Endometrium (tissue), 2 donors: ENCODE measurements at regions not wholly inside any gene's neighbourhood (a gene's known extent, or its start where the extent isn't known, plus 50 kb on each side); places are given as distances from the start of the nearest gene placed in this dataset.
A peak's percentile ranks its signal among the peaks of the same experiment; 100 is the strongest.
"Not testable (repeated sequence)": the region's sequence is repeated elsewhere in the genome, so short reads cannot be mapped to it uniquely, and the experiment has no call there.

ENCODE experiments used
- FAIRE-seq: peaks from 2 replicates; lab custom pipeline; 2012; peaks lifted over from hg19 to GRCh38; lab: Jason Lieb, UNC
- donor health status: control.
- donor health status: control.

DNA sequence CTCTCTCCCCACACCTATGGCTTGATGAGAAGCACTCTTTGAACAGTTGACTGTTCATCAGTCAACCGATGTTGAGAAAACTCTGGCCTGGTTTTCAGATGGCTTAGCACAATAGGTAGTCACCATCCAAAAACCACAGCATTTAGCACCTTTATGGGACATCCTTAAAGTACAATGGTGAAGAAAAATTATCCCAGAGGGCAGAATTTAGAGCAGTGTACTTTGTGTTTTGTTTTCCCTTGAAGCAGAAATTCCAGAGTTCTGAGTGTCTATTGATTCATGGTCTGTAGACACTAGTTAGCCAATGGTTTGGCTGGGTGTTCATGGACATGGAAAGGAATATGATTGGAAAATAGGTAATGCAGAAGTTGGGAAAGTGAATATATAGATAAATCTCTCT lies 487.0 kb downstream of the PDHA2 start:
- FAIRE-seq = no peak

DNA sequence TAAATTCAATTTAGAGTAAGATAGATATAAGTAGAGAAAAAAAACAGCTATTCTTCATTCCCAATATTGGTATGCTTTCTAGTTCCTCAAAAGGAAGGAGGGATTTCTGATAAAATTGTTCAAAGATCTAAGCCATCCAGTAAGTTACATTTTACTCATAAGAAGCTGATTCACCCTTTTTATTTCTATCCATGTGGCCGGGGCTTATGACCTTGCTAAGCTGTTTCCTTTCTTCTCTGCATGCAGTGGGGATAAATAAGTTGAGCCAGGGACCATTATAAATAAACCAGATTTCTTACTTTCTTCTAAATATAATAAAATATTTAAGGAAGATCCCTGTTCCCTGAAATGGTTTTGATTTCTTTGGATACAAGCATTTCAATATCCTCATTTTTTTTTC lies 502.3 kb downstream of the PDHA2 start:
- FAIRE-seq = no peak

DNA sequence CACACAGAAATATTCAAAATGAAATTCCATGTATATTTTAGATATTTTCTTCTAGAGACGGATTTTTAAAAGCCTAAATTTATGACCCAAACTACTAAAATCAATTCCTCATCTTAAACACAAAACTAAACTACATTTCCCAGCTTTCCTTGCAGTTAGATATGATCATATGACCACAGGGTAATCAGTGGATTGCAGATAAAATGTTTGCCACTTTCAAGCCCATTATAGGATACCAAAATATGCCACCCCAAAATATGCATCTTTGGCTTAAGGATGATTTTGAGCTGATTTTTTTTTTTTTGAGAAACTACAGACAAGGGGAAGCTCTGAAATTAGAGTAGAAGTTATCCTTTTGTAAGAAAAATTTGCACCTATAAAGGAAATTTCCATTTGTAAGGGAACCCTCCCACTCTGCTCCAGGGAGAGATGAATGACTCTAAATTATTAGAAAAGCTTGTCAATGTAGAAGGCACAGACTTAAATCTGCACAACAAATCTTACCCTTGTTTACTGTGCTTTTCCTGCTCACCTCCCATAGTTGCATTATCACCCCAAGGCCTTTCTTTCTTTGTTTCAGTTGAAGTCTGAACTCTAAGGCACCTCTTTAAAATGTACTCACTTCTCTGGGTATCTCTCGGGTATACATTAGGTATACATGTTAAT lies 503.0 kb downstream of the PDHA2 start:
- no peak for FAIRE-seq

DNA sequence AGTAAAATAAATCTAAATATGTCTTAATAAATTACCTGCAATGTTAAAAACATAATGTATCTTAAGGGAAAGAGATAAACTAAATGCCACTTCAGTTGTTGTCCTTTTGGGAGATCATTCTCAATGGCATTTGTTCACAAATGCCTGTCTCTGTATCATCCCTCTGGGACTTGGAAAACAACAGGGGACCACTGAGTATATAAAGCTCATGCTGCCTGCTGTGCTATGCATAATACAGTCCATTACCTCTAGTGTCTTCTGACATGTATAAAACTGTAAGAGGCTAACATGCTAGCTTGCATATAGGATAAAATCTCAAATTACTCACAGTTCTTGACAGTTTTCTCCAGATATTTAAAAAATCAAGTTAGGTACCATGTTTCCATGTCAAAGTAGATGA lies 503.9 kb downstream of the PDHA2 start:
- no peak for FAIRE-seq

DNA sequence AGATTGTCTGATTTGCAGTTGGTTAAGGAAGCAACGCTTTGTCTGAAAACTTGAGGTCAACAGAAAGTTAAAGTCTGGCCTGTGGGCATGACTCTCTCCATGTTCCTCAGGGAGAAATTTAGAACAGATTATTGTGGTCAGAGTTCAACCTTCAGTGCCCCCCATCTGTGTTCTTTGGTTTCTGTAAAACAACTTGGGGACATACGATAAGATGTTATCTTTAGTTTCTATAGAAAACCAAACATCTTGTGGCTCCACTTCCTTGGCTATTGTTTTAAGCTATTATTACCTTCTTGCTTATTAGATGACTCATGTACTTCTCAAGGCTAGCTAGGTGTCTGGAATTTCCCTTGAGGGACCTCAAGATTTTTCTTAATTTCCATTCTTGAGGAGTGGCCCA lies 507.7 kb downstream of the PDHA2 start:
- FAIRE-seq = no peak

DNA sequence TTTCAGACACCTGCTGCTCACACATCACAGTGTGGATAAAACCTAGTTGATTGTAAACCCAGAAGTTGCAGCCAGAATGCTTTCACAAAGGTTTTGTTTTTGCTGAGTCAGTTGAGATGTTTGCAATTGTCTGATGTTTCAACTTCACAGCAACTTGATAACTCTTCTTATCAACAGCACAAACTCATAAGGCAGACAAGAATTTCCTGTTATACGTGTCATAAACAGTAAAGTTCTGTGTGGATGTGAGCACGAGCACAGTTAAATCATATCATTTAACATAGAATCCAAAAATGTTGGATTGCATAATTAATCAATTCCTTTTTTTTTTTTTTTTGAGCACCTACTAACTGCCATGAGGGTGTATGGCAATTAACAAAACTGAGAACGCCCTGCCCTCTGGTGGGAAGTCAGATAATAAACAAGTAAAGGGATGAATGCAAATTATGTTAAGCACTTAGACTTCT lies 512.2 kb downstream of the PDHA2 start:
- FAIRE-seq = no peak

DNA sequence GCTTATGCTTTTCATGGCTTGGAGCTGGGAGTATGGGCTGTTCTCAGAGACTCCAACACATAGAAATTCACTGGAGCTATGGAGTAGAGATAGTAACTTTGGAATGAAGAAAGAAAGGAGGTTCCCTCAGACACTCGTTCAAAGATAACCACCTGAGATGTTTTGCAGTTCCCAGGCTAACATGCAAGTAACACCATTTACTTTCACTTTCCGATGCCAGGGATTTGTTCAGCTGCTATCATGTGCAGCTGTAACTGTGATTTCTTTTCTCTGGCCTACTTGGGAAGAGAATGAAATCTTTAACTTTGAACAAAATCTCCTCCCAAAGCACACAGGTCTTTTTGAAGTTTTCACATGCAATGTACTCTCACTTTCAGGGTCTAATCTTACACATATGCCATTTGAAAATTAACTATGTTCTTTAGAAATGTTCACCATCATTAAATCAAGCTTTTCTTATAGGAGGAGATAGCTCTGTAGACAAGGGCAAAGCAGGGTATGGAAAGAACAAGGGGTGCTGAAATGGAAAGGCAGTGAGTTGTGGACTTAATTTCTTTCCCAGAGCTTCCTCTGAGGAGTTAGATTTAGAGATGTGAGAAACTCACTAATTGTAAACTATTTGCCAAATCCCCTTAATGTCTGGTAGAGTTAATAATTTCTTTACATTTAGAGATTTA lies 514.3 kb downstream of the PDHA2 start:
- no peak for FAIRE-seq

DNA sequence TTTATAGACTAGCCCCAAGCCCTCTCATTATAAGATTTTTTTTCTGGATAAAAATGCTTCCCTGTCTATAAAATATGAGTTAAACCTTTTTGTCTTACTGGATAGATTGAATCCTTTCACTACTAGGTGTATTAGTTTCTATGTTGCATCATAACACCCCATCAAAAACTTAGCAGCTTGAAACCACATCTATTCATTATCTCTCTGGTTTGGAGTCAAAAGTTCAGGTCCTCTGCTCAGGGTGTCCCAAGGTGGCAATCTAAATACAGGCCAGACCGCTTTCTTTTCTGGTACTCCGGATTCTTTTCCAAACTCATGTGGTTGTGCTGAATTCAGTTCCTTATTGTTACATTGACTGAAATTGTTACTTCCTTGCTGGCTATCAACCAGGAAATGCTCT lies 515.5 kb downstream of the PDHA2 start:
- FAIRE-seq = no peak

DNA sequence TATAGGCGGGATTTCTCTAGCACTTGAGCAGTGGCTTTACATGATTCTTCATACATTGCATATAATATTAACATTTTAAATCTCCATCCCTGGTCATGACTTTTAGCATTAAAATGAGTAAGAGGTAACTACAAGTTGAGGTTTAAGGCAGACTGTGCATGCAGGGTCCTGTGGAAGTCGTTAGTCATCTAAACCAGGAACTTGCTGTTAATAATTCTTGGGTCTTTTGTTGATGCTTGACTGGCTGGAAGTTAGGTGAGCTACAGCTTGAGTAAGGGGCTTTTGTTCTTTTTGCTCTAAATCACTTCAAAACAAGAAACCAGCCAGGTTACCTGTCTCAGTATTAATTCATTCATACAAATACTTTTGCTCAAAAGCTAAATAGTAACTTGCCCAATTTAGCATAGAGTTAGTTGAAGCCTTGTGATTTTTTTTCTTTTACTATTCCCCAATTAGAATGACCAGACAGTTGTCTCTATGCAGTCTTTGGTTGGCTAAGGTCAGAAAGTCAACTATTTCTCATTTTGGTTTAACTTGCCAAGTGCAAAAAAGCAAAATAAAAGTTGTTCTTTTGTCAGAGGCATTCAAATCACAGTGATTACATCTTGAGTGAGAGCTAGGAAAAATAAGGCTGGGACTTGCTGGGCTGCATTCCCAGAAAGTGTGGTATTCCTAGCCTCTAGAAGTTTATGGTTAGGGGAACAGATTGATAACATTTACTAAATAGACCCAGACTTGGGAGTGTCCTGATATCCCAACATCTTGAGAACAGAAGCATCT lies 516.9 kb downstream of the PDHA2 start:
- peak; percentile 96 for FAIRE-seq

DNA sequence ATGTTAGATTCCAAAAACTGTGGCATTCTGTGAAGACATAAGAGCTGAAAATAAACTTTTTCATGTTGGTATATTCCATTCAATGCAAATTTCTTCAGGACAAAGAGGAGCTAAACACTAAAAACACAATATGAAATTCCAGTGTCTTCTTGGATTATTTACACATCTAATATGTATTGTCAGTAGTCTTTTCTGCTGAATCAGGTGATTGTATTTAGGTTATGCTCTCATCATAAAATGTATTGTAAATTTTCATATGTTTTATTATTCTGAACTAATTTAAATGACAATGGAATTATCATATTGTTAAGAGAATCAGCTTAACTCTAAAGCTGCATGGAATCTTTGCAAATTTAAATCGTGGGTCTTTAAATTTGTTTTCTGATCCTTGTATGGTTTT lies 526.7 kb downstream of the PDHA2 start:
- no peak for FAIRE-seq

DNA sequence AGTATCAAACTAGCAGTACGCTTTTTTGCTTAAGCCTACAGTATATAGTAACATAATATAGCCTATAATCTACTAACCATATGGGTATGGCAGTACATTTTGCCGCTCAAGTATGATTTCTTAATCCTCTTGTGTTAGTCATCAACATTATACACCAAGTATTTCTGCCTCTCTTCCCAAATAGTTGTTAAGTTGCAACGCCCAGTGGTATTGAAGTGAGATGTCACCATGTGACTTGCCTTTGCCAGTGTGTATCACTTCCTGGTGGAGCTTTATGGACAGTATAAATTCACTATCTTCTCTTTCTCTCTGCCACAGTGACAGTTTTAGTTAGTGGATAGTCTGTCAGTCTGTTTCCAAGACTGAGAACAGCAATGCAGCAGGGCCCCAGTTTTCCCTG lies 535.5 kb downstream of the PDHA2 start:
- FAIRE-seq = no peak

DNA sequence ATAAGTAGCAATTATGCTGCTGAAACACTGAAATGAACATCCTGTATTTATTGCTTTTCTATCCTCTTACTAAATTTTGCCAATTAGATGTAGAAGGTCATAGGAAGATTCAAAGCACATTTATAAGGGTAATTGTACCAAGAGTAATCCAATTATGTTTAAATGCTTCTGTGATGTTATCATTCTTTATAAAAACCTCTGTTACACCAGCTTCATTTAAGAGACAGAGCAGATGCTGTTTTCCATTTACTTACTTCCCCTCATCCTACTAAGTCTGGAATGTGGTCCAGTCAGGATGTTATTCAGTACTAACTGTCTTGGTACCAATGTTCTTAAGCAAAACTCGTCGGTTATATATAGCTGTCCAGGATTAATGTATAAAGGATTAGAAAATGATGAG lies 539.6 kb downstream of the PDHA2 start:
- FAIRE-seq = peak; percentile 53

DNA sequence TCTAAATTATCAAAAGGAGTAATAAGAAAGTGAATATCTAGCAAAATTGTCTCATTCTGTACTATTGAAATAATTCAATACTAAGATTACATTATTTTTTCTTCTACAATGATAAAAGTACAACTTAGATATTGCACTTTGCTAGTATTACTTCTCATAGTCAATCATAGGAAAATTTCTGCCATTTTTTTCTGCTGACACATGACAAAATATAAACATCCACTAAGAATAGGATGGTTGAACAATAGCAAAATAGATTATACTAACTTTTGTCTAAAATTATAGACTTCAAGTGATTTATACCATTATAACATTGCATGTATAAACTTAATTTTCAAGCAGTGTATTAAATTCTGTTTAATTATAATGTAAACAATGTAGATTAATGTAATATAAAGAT lies 540.2 kb downstream of the PDHA2 start:
- FAIRE-seq = no peak

DNA sequence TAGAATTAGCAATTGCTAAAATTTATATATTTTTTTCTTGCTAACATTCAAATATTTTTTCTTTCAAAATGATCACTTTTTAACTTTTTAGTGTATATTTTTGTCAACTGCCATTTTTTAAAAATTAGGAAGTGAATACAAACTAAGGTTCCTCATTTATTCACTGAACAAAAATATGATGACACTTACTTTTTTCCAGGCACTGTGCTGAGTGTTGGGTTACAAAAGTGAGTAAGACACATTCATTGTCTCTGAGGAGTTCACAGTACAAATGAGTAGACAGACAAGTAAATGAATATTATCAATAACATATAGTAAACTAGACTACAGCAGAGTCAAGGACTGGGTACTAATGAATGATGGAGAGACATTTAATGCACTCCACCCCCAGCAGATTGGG lies 543.5 kb downstream of the PDHA2 start:
- no peak for FAIRE-seq

DNA sequence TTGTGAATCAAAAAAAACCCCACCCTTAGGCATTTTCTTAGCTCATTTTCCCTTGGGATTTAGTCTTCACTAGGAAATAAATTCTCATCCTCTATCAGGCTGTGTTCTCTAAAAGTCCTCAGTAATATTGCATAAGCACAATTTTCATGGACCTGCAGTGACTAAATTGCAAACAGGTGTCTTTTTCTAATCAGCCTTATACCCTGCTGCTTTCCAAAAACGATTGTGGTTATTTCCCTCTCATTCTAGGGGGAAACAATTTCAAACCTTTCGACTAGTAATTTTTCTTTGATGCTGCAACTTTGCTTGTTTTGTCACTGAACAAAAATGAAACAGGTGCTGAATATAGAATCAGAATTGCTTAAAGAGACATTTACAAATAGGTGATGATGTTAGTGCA lies 549.9 kb downstream of the PDHA2 start:
- no peak for FAIRE-seq

DNA sequence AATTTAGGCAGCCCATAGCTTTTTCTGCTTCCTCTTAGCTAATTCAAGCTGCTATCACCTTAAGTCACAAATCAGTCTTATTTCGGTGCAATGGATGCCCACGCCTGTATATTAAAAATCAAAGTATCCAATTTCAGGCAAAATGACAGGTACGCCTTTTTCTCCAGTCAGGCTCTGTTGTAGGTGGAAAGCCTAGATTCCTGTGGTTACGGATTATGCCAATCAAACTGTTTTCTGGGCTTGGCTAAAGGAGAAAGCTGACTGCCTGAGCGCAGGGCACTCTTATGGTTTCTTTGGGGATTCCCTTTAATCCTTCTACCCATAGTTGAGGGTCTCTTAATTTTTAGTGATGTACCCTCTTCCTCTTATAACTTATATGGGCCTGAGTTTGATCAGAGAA lies 550.5 kb downstream of the PDHA2 start:
- no peak for FAIRE-seq

DNA sequence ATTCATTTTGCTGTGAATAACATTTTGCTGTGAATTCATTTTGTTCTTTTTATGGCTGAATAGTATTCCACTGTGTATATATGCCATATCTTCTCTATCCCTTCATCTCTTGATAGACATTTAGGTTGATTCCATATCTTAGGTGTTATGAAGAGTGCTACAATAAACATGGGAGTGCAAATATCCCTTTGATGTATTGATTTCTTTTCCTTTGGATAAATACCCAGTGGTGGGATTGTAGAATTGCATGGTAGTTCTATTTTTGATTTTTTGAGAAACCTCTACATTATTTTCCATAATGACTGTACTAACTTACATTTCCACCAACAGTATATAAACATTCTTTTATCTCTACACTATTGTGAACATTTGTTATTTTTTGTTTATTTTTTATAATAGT lies 555.9 kb downstream of the PDHA2 start:
- FAIRE-seq = no peak

DNA sequence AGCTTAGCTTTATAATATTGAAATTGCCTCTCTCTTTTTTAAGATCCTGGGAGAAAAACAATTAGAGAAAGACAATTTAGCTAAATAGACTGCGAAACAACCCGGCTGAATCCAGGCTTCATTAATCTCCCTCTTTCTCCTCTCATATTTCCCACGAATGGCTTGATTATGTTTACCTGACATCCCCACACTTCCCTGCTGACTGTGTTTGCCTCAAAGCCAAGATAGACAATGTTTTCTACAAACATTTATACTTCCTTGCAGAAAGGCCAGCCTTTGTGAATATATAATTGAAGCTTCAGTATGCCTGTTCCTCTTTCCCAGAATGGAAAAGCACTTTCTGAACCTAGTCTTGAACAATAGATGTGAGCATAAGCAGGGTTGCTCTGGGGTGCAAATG lies 566.8 kb downstream of the PDHA2 start:
- FAIRE-seq = no peak

DNA sequence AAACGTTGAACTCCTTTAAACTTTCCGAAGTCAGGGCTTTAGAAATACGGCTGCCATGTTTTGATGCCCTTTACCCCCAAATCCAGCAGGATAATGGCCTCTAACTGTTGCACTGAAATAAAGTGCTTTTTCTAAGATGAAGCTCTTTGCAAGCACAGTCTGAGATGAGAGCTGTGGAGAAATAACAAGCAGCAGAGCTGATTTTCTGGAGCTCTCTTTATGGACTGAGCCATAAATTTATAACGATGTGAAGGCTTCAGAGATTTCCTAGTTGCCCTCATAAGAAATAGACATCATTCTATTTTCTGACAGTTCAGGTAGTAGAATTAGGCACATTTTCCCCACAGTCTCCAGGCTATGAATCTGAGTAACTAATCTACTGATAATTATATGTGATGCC lies 567.3 kb downstream of the PDHA2 start:
- FAIRE-seq = no peak

DNA sequence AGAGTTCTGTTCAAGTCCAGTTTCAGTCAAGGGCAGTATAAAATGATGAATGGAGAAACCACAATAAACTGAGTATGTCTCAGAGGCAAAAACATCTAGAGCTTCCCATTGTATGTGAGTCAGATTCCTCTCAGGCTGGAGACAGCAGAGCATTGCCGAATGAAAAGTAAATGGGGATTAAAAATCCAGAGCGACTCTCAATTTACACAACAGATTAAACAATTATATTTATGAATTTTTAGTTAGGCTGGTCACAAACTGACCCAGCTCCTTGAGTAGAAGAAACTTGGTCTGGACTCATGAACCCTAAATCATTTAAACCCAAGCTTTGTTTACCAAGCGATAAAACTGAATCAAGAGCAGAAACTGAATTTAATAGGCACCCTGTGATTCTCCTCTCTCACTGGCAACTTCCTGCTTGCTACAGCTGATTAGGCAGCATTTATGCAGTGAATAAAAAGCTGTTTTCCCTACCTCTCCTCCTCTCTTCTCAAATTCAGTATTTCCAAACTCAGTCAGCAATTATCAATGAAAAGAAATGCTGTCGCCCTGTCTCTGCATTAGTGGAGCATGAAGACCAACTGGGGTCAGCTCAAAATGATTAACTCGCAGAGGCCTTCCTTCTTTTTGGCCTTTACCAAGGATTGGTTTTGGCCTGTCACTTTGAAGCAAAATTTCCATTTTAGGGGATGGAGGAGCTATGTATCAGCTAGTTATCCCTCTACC lies 568.0 kb downstream of the PDHA2 start:
- FAIRE-seq = no peak

DNA sequence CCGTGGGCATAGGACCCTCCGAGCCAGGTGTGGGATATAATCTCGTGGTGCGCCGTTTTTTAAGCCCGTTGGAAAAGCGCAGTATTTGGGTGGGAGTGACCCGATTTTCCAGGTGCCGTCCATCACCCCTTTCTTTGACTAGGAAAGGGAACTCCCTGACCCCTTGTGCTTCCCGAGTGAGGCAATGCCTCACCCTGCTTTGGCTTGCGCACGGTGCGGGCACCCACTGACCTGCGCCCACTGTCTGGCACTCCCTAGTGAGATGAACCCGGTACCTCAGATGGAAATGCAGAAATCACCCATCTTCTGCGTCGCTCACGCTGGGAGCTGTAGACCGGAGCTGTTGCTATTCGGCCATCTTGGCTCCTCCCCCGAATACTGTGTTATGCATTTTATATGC lies 575.0 kb downstream of the PDHA2 start:
- not testable (repeated sequence) for FAIRE-seq

DNA sequence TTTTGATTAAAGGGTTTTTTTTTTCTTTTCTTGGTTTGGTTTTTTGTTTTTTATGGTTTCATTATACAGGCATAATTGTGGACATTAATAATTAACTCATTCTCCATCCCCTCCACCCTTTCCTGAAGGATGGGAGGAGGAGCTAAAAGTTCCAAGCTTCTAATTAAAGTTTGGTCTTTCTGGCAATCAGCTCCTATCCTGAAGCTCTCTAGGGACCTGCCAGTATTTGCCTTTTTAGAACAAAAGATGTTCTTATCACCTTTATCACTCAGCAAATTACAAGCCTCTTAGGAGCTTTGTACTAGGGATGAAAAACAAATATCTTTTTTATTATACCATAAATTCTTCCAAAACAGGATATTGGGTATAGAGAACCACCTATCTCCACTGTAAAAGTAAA lies 589.8 kb downstream of the PDHA2 start:
- FAIRE-seq = no peak

DNA sequence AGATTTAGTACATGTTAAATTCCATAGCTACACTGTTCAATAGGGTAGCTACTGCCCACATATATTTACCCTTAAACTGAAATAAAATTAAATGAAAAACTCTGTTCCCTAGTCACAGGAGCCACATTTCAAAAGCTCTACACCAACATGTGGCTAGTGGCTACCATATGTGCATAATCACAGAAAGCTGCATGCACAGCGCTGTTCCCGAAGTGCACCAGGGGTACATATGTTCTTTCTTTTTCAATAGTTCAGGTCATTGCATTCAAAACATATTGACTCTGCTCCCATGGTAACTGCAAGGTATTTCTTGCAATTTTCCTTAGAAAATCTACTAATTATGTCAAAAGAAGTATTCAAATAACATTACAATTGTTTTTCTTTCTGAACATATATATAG lies 591.2 kb downstream of the PDHA2 start:
- no peak for FAIRE-seq
